HEK293T (cell line): ENCODE measurements at regions not wholly inside any gene's neighbourhood (a gene's known extent, or its start where the extent isn't known, plus 50 kb on each side); places are given as distances from the start of the nearest gene placed in this dataset.

Experiments
- BHLHE40 ChIP-seq: fragments of 450-650 bp; IDR thresholded peaks from 2 replicates; pipeline ENCODE4 v1.6.1; 2016; ENCODE audit warnings: mild to moderate bottlenecking, moderate library complexity, borderline replicate concordance
- FOXA1 ChIP-seq: fragments of 450-650 bp; IDR thresholded peaks from 2 replicates; pipeline ENCODE4 v1.6.1; 2016; ENCODE audit warnings: mild to moderate bottlenecking
- SP1 ChIP-seq: fragments of 450-650 bp; IDR thresholded peaks from 2 replicates; pipeline ENCODE4 v1.6.1; 2017
- SUZ12 ChIP-seq: fragments of 450-650 bp; IDR thresholded peaks from 2 replicates; pipeline ENCODE4 v1.6.1; 2016; ENCODE audit warnings: mild to moderate bottlenecking
- TARDBP ChIP-seq: fragments of 450-650 bp; IDR thresholded peaks from 2 replicates; pipeline ENCODE4 v1.6.1; 2016

GRCh38 chr20:11682285-11682684 lies 235.4 kb upstream of the BTBD3 start:
- TF ChIP-seq BHLHE40 (no peak), TARDBP (no peak), SP1 (no peak), FOXA1 (no peak), SUZ12 (no peak)
